A549 (cell line): ENCODE measurements at regions not wholly inside any gene's neighbourhood (a gene's known extent, or its start where the extent isn't known, plus 50 kb on each side); places are given as distances from the start of the nearest gene placed in this dataset.

Source experiments
- ATAC-seq, 2 experiments: fragments of 200-7000 bp in 1 of 2; fragments of >200 bp in 1 of 2; cut with Nextera tagmentation in 1 of 2; cut with Tn5 transposase in 1 of 2; 3 replicates each; pipeline versions ENCODE4 v1.8.0 to v1.9.1; 2018 to 2020; ENCODE audit warnings: mild to moderate bottlenecking in 1 of 2, moderate library complexity in 1 of 2
- CTCF ChIA-PET: fragments of 300-600 bp; sonication (Branson Sonifier 250); formaldehyde crosslinking; extraction: SDS; loops from one replicate; lab custom pipeline; 2021; ENCODE audit warnings: antibody characterized with exemption, inconsistent platforms; lab: Yijun Ruan, JAX
- POLR2A ChIA-PET: fragments of 350-600 bp; formaldehyde crosslinking; extraction: SDS; loops from one replicate; lab custom pipeline; 2021; ENCODE audit warnings: antibody characterized with exemption, inconsistent platforms; lab: Yijun Ruan, JAX
- DNase-seq, 2 experiments: peaks; one replicate each; pipeline versions ENCODE4 v3.0.0 to v3.0.0-alpha.2; 2011 to 2016; ENCODE audit warnings: low read depth in 1 of 2, low spot score in 1 of 2
- FAIRE-seq: peaks from 2 replicates; lab custom pipeline; 2011; peaks lifted over from hg19 to GRCh38; lab: Jason Lieb, UNC
- H3K27ac ChIP-seq, 2 experiments: fragments of >200 bp; sonication (Bioruptor Twin); formaldehyde crosslinking; 3 replicates each; pipeline ENCODE4 v1.5.1; 2016 to 2017
- H3K4me1 ChIP-seq: fragments of >200 bp; sonication (Bioruptor Twin); formaldehyde crosslinking; 3 replicates; pipeline ENCODE4 v1.6.1; 2016
- H3K4me2 ChIP-seq: fragments of >200 bp; sonication (Bioruptor Twin); formaldehyde crosslinking; 3 replicates; pipeline ENCODE4 v1.6.1; 2016
- H3K4me3 ChIP-seq: fragments of >200 bp; sonication (Bioruptor Twin); formaldehyde crosslinking; 3 replicates; pipeline ENCODE4 v1.5.1; 2016
- H3K9me3 ChIP-seq: fragments of >200 bp; sonication (Bioruptor Twin); formaldehyde crosslinking; 3 replicates; pipeline ENCODE4 v1.6.1; 2016
- ATOH8 ChIP-seq: fragments of 250-450 bp; sonication (Bioruptor Pico); IDR thresholded peaks from 2 replicates; pipeline ENCODE4 v1.5.0; 2020; ENCODE audit warnings: low read depth, mild to moderate bottlenecking, moderate library complexity
- BCL3 ChIP-seq: fragments of >200 bp; sonication (Bioruptor Twin); formaldehyde crosslinking; IDR thresholded peaks from 3 replicates; pipeline ENCODE4 v1.6.1; 2016
- CBX8 ChIP-seq: fragments of 200-600 bp; sonication (generic); IDR thresholded peaks from 2 replicates; pipeline ENCODE4 v1.6.1; 2016
- CEBPB ChIP-seq, 2 experiments: fragments of >200 bp in 1 of 2; sonication (Bioruptor Twin) in 1 of 2; formaldehyde crosslinking in 1 of 2; IDR thresholded peaks; 2 replicates each; pipeline ENCODE4 v1.6.1; 2012 to 2016
- EHF ChIP-seq: fragments of 250-450 bp; sonication (Bioruptor Pico); IDR thresholded peaks from 2 replicates; pipeline ENCODE4 v1.5.0; 2020; ENCODE audit warnings: mild to moderate bottlenecking
- EHMT2 ChIP-seq: fragments of 200-600 bp; sonication (generic); IDR thresholded peaks from 2 replicates; pipeline ENCODE4 v1.6.1; 2016; ENCODE audit warnings: antibody characterized with exemption, low read depth, mild to moderate bottlenecking, moderate library complexity
- ELK1 ChIP-seq: fragments of 150-350 bp; IDR thresholded peaks from 2 replicates; pipeline ENCODE4 v1.6.1; 2014; ENCODE audit warnings: low read depth, mild to moderate bottlenecking, low read length
- EP300 ChIP-seq, 2 experiments: fragments of >200 bp; sonication (Bioruptor Twin); formaldehyde crosslinking; IDR thresholded peaks; 2 replicates in 1 of 2; 3 replicates in 1 of 2; pipeline ENCODE4 v1.6.1; 2016 to 2017
- FOSB ChIP-seq: fragments of 250-450 bp; sonication (Bioruptor Pico); IDR thresholded peaks from 2 replicates; pipeline ENCODE4 v1.5.0; 2020; ENCODE audit warnings: mild to moderate bottlenecking, moderate library complexity
- FOXS1 ChIP-seq: fragments of 250-450 bp; sonication (Bioruptor Pico); IDR thresholded peaks from 2 replicates; pipeline ENCODE4 v1.5.0; 2020; ENCODE audit warnings: mild to moderate bottlenecking, moderate library complexity
- HDAC2 ChIP-seq: fragments of 200-600 bp; sonication (generic); IDR thresholded peaks from 2 replicates; pipeline ENCODE4 v1.6.1; 2016
- HMGXB4 ChIP-seq: fragments of 250-450 bp; sonication (Bioruptor Pico); IDR thresholded peaks from 2 replicates; pipeline ENCODE4 v1.5.0; 2021; ENCODE audit warnings: mild to moderate bottlenecking, moderate library complexity, borderline replicate concordance
- HOXA7 ChIP-seq: fragments of 250-450 bp; sonication (Bioruptor Pico); IDR thresholded peaks from 2 replicates; pipeline ENCODE4 v1.5.0; 2020; ENCODE audit warnings: mild to moderate bottlenecking, moderate library complexity
- JUN ChIP-seq, 2 experiments: fragments of >200 bp; sonication (Bioruptor Twin); formaldehyde crosslinking; IDR thresholded peaks; 2 replicates in 1 of 2; 3 replicates in 1 of 2; pipeline ENCODE4 v1.6.1; 2016 to 2017
- JUNB ChIP-seq: fragments of >200 bp; sonication (Bioruptor Twin); formaldehyde crosslinking; IDR thresholded peaks from 2 replicates; pipeline ENCODE4 v1.6.1; 2016
- KDM1A ChIP-seq: fragments of 200-600 bp; sonication (generic); IDR thresholded peaks from 2 replicates; pipeline ENCODE4 v1.6.1; 2016; ENCODE audit warnings: low read depth, mild to moderate bottlenecking
- MAFK ChIP-seq: fragments of 450-650 bp; IDR thresholded peaks from 2 replicates; pipeline ENCODE4 v1.6.1; 2014; ENCODE audit not compliant: partially characterized antibody
- MAX ChIP-seq: IDR thresholded peaks from 2 replicates; pipeline ENCODE4 v1.6.1; 2012
- MAZ ChIP-seq: fragments of 150-350 bp; IDR thresholded peaks from 2 replicates; pipeline ENCODE4 v1.6.1; 2014; ENCODE audit warnings: antibody characterized with exemption, low read depth, low read length, borderline replicate concordance
- MYC ChIP-seq: IDR thresholded peaks from 2 replicates; pipeline ENCODE4 v1.6.1; 2012; ENCODE audit warnings: mild to moderate bottlenecking, inconsistent platforms, low read length, improper control_type of control experiment, borderline replicate concordance
- NR3C1 ChIP-seq: fragments of >200 bp; sonication (Bioruptor Twin); formaldehyde crosslinking; IDR thresholded peaks from 3 replicates; pipeline ENCODE4 v1.6.1; 2017
- POLR2A ChIP-seq: IDR thresholded peaks from 2 replicates; pipeline ENCODE4 v1.6.1; 2012; ENCODE audit warnings: mild to moderate bottlenecking, low read length
- RAD21 ChIP-seq, 2 experiments: fragments of >200 bp in 1 of 2; sonication (Bioruptor Twin) in 1 of 2; formaldehyde crosslinking in 1 of 2; IDR thresholded peaks in 1 of 2; conservative IDR thresholded peaks in 1 of 2; 2 replicates in 1 of 2; 3 replicates in 1 of 2; pipeline ENCODE4 v1.6.1; 2012 to 2018; ENCODE audit warnings: inconsistent platforms in 1 of 2
- RCOR1 ChIP-seq: fragments of 150-350 bp; IDR thresholded peaks from 2 replicates; pipeline ENCODE4 v1.6.1; 2014; ENCODE audit warnings: antibody characterized with exemption, low read length, low read depth
- REST ChIP-seq: fragments of 200-600 bp; sonication (generic); IDR thresholded peaks from 2 replicates; pipeline ENCODE4 v1.6.1; 2016; ENCODE audit warnings: antibody characterized with exemption, mild to moderate bottlenecking, moderate library complexity
- RFX5 ChIP-seq: fragments of 450-650 bp; IDR thresholded peaks from 2 replicates; pipeline ENCODE4 v1.7.1; 2014; ENCODE audit warnings: antibody characterized with exemption, mild to moderate bottlenecking, moderate library complexity
- TFCP2L1 ChIP-seq: fragments of 250-450 bp; sonication (Bioruptor Pico); IDR thresholded peaks from 2 replicates; pipeline ENCODE4 v1.5.0; 2021; ENCODE audit warnings: mild to moderate bottlenecking
- ZFP36 ChIP-seq: fragments of 450-650 bp; IDR thresholded peaks from 2 replicates; pipeline ENCODE4 v1.6.1; 2014; ENCODE audit warnings: borderline replicate concordance; ENCODE audit not compliant: partially characterized antibody
- ZSCAN20 ChIP-seq: fragments of 250-450 bp; sonication (Bioruptor Pico); IDR thresholded peaks from 2 replicates; pipeline ENCODE4 v1.8.0; 2022; ENCODE audit warnings: mild to moderate bottlenecking, moderate library complexity
- WGBS: methylation state at CpG from one replicate; pipeline ENCODE4 v1.1.6; 2017; ENCODE audit errors: missing lambda C conversion rate; 5-methylcytosine and 5-hydroxymethylcytosine counted together

- CTCF ChIA-PET: interaction anchor here (0.9 kb wide), 1 partner anchor 9 kb away, joined by 4 read pairs; no protein-coding TSS in a partner anchor
- H3K9me3 ChIP-seq: no peaks in the 10 kb centered on the region
- H3K27ac ChIP-seq: no peak overlapping the region
- no peak for ATAC-seq
- no peaks in the 10 kb centered on the region for H3K4me1 ChIP-seq
- TF ChIP-seq MAZ (no peak), NR3C1 (no peak), RAD21 (conservative IDR thresholded peaks at IDR 0.05 in 1 of 2, IDR thresholded peaks at IDR 0.05 in 1 of 2) (no peak), CEBPB (IDR thresholded peaks at IDR 0.05) (no peak), EHMT2 (no peak), RFX5 (no peak), HOXA7 (CRISPR knock-in tag) (no peak), MYC (no peak), EP300 (IDR thresholded peaks at IDR 0.05) (no peak), FOSB (CRISPR knock-in tag) (no peak), JUN (IDR thresholded peaks at IDR 0.05) (no peak), ELK1 (no peak), TFCP2L1 (CRISPR knock-in tag) (no peak), KDM1A (no peak), ZFP36 (no peak), POLR2A (no peak), ZSCAN20 (CRISPR knock-in tag) (no peak), CBX8 (no peak)
- WGBS: 0% methylated on average over 1 of the region's 1 CpG
- no peak for DNase-seq
- no peak for FAIRE-seq
- no peak overlapping the region for H3K4me2 ChIP-seq
- POLR2A ChIA-PET: no interaction called here
- no peak overlapping the region for H3K4me3 ChIP-seq
These were observed 200.7 kb upstream of the PIK3C3 start for GRCh38 chr18:41754332-41754731.

GRCh38 chr18:41753826-41754225, 201.2 kb upstream of the PIK3C3 start:
- Histone ChIP-seq H3K9me3 (no peaks in the 10 kb centered on the region), H3K4me1 (no peaks in the 10 kb centered on the region), H3K4me2 (no peak overlapping the region), H3K4me3 (no peak overlapping the region), H3K27ac (no peak overlapping the region)
- FAIRE-seq (no peak), DNase-seq (no peak), ATAC-seq (no peak)
- ChIA-PET POLR2A (no interaction called here), CTCF (interaction anchor here (0.9 kb wide), 1 partner anchor 8 kb away, joined by 4 read pairs; no protein-coding TSS in a partner anchor)
- WGBS: 2% methylated on average over 2 of the region's 2 CpGs
- TF ChIP-seq JUNB (no peak), MAFK (no peak), FOXS1 (no peak), ATOH8 (CRISPR knock-in tag) (no peak), RCOR1 (no peak), HDAC2 (no peak), EHMT2 (no peak), CBX8 (no peak), EHF (CRISPR knock-in tag) (no peak), MAX (no peak)

GRCh38 chr18:41752826-41753225, 202.2 kb upstream of the PIK3C3 start:
- 70% methylated on average over 6 of the region's 6 CpGs for WGBS
- POLR2A ChIA-PET: no interaction called here
- H3K4me2 ChIP-seq: no peak overlapping the region
- no peak for DNase-seq
- no peak overlapping the region for H3K27ac ChIP-seq
- CTCF ChIA-PET: no interaction called here
- no peaks in the 10 kb centered on the region for H3K4me1 ChIP-seq
- ATAC-seq: no peak
- FAIRE-seq: no peak
- no peaks in the 10 kb centered on the region for H3K9me3 ChIP-seq
- H3K4me3 ChIP-seq: no peak overlapping the region
- TF ChIP-seq MAFK (no peak), BCL3 (no peak), HMGXB4 (CRISPR knock-in tag) (no peak), JUN (IDR thresholded peaks at IDR 0.05) (no peak), REST (no peak), RCOR1 (no peak), CEBPB (IDR thresholded peaks at IDR 0.05) (no peak)
